ENCODE measurements at regions not wholly inside any gene's neighbourhood (a gene's known extent, or its start where the extent isn't known, plus 50 kb on each side); places are given as distances from the start of the nearest gene placed in this dataset.

DNA sequence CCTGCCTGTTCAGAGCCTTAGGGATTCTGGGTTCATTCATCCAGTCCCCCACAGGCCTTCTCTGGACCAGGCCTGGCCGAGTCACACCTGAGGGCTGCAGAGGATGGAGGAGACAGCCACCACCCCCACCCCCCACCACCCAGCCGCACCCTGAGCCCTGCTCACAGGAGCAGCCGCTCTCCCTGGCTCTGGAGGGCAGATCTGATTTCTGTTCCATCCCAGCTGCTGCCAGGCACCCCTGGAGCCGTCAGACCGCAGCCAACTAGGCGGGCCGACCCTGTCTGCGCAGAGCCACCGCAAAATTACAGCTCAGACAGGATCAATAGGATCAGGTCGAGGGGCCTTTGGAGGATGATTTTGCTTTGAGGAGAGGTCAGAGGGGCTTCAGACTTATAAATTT, 154.6 kb upstream of the MYL2 start:
- TF ChIP-seq, protein P1, sequence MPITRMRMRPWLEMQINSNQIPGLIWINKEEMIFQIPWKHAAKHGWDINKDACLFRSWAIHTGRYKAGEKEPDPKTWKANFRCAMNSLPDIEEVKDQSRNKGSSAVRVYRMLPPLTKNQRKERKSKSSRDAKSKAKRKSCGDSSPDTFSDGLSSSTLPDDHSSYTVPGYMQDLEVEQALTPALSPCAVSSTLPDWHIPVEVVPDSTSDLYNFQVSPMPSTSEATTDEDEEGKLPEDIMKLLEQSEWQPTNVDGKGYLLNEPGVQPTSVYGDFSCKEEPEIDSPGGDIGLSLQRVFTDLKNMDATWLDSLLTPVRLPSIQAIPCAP (CRISPR knock-in tag; IDR thresholded peaks at IDR 0.05) = no peak
- TF ChIP-seq, protein P2, sequence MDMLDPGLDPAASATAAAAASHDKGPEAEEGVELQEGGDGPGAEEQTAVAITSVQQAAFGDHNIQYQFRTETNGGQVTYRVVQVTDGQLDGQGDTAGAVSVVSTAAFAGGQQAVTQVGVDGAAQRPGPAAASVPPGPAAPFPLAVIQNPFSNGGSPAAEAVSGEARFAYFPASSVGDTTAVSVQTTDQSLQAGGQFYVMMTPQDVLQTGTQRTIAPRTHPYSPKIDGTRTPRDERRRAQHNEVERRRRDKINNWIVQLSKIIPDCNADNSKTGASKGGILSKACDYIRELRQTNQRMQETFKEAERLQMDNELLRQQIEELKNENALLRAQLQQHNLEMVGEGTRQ (CRISPR knock-in tag; IDR thresholded peaks at IDR 0.05) = no peak
- TF ChIP-seq, protein P3, sequence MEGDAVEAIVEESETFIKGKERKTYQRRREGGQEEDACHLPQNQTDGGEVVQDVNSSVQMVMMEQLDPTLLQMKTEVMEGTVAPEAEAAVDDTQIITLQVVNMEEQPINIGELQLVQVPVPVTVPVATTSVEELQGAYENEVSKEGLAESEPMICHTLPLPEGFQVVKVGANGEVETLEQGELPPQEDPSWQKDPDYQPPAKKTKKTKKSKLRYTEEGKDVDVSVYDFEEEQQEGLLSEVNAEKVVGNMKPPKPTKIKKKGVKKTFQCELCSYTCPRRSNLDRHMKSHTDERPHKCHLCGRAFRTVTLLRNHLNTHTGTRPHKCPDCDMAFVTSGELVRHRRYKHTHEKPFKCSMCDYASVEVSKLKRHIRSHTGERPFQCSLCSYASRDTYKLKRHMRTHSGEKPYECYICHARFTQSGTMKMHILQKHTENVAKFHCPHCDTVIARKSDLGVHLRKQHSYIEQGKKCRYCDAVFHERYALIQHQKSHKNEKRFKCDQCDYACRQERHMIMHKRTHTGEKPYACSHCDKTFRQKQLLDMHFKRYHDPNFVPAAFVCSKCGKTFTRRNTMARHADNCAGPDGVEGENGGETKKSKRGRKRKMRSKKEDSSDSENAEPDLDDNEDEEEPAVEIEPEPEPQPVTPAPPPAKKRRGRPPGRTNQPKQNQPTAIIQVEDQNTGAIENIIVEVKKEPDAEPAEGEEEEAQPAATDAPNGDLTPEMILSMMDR (IDR thresholded peaks at IDR 0.05) = no peak
- TF ChIP-seq ETV6 (CRISPR knock-in tag; IDR thresholded peaks at IDR 0.05) = no peak
